Mesodermal cell (in vitro differentiated cells): ENCODE measurements at regions not wholly inside any gene's neighbourhood (a gene's known extent, or its start where the extent isn't known, plus 50 kb on each side); places are given as distances from the start of the nearest gene placed in this dataset.

Source experiments
- H3K27ac ChIP-seq: 2 replicates; pipeline ENCODE4 v1.7.0; 2013; ENCODE audit warnings: mild to moderate bottlenecking, low read depth, low read length, moderate library complexity; ENCODE audit not compliant: severe bottlenecking
- H3K36me3 ChIP-seq: 2 replicates; pipeline ENCODE4 v1.7.1; 2013; ENCODE audit warnings: mild to moderate bottlenecking, low read length, moderate library complexity; ENCODE audit not compliant: control insufficient read depth, insufficient read depth
- H3K4me1 ChIP-seq: one replicate; pipeline ENCODE4 v1.7.1; 2013; ENCODE audit warnings: mild to moderate bottlenecking, low read length; ENCODE audit not compliant: insufficient read depth, control insufficient read depth, poor library complexity, severe bottlenecking
- H3K4me3 ChIP-seq: 2 replicates; pipeline ENCODE4 v1.7.0; 2013; ENCODE audit warnings: low read length, control low read depth, mild to moderate bottlenecking; ENCODE audit not compliant: insufficient read depth, poor library complexity, severe bottlenecking; ENCODE audit errors: extremely low read depth
- H3K9me3 ChIP-seq: 2 replicates; pipeline ENCODE4 v1.7.1; 2013; ENCODE audit warnings: mild to moderate bottlenecking, low read length, moderate library complexity; ENCODE audit not compliant: control insufficient read depth
- WGBS, 2 experiments: methylation state at CpG; one replicate each; pipeline ENCODE4 v1.1.5; 2013; ENCODE audit warnings: missing lambda C conversion rate in 2 of 2; ENCODE audit not compliant: insufficient coverage in 2 of 2; 5-methylcytosine and 5-hydroxymethylcytosine counted together

DNA sequence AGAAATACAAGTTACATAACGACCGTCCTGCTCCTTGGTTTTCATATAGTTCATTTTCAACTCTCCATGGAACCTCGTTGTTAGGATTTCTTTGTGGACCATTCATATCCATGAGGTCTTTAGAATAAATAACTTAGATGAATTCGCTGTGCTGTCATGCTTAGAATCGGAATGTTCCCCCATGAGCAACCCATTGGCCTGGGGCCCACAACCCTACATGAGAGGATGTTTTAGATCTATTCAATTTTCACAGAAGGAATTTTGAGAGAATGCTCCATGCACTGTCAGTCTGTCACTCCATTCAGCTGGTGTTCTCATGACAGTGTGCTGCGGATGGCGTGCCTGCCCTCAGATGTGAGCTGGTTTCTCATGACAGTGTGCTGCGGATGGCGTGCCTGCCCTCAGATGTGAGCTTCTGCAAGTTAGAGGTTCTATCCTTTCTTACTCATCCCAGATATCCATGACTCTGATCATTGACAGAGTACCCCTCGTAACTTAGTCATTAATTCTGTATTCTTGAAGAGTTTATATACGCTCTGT lies 1193.1 kb downstream of the EFNB2 start:
- Histone ChIP-seq H3K36me3 (no peaks in the 10 kb centered on the region), H3K27ac (no peak overlapping the region), H3K4me3 (no peak overlapping the region), H3K4me1 (peaks cover 5% of the 10 kb centered on the region), H3K9me3 (no peaks in the 10 kb centered on the region)
- WGBS, 2 experiments, result 87 to 100% methylated on average over 6 to 8 of the region's 11 CpGs

DNA sequence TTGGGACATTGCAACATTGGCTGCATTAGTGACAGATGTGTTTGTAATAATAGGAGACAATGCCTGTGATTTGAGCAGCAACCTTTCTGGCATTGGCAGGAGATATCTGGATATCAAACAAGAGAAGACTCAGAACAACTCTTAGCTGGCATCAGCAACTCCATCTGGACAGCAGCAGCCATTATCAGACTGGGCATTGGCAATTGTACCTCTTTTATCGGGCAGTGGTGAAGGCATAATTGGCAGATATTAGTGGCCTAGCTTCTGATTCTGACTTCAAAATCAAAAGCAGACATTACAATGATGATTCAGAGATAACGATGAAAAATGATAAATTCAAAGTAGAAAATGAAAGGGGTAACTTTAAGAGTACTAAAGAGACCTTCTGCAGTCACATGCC lies 1193.7 kb downstream of the EFNB2 start:
- Histone ChIP-seq H3K4me3 (no peak overlapping the region), H3K4me1 (peaks cover 5% of the 10 kb centered on the region), H3K36me3 (no peaks in the 10 kb centered on the region), H3K27ac (no peak overlapping the region), H3K9me3 (no peaks in the 10 kb centered on the region)
- 88 to 100% methylated on average over 1 of the region's 2 CpGs for WGBS, 2 experiments

DNA sequence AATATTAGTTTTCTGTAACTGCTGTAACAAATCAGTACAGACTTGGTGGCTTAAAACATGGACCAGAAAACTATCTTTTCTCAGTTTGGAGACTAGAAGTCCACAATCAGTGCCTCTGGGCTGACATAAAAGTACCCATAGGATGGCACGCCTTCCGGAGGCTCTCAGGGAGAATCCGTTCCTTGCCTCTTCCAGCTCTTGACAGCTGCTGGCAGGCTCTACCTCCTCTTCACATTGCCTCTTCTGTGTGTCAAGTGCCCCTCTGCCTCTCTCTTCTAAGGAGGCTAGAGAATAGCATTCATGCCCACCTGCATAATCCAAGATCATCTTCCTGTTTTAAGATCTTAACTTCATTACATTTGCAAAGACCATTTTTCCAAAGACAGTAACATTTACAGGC lies 1194.2 kb downstream of the EFNB2 start:
- no peak overlapping the region for H3K4me3 ChIP-seq
- H3K4me1 ChIP-seq, result peaks cover 3% of the 10 kb centered on the region
- 93 to 97% methylated on average over 3 of the region's 3 CpGs for WGBS, 2 experiments

DNA sequence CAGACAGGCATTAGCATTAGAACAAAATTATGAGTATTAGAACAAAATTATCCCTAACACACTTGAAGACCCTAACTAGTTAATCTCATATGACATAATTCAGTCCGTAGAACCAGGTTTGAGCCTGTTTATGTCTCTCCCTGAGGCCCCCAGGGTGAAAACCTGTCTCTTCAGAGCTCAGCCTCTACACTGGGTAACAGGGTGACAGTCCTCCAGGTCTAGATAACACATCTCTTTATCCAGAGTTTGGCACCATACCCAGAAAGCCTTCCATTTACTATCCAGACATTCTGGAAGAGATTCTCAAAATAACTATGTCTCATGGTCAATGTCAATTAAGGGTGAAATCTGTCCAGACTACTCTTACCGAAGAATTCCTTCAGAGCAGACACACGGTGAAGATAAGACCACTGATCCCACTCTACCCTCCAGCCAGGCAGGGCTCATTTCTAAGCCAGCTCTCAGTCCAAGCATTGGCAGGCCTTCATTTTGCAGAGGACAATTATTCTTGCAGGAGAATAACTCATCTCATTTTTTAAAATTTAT lies 1195.3 kb downstream of the EFNB2 start:
- WGBS, 2 experiments, result 73 to 88% methylated on average over 3 of the region's 3 CpGs
- peak overlapping the region; percentile 36 for H3K27ac ChIP-seq
- H3K9me3 ChIP-seq, result peaks cover 5% of the 10 kb centered on the region
- no peak overlapping the region for H3K4me3 ChIP-seq
- no peaks in the 10 kb centered on the region for H3K36me3 ChIP-seq
- H3K4me1 ChIP-seq, result no peaks in the 10 kb centered on the region

More for the DNA sequence above, 1194.2 kb downstream of the EFNB2 start:
- H3K9me3 ChIP-seq, result no peaks in the 10 kb centered on the region
- no peak overlapping the region for H3K27ac ChIP-seq
- H3K36me3 ChIP-seq, result no peaks in the 10 kb centered on the region

DNA sequence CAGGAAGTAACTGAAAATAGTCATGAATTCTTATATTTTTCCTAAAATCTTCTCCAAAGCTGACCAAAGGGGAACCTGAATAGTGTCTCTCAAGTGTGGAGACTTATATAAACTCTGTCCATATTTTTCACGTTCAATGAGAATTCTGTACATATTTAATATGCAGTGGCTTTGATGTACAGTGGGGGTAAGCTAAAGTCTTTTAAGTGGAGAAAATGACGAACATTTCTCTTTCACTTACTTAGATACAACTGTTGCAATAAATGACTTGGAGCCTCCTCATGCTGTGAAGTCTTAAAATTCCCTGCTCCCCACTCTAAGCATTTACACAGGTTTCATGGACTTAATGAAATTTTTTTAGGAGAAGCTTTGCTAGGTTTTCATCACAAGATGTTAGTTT lies 1196.7 kb downstream of the EFNB2 start:
- Histone ChIP-seq H3K4me3 (no peak overlapping the region), H3K36me3 (no peaks in the 10 kb centered on the region), H3K4me1 (peaks cover 7% of the 10 kb centered on the region), H3K27ac (no peak overlapping the region), H3K9me3 (peaks cover 7% of the 10 kb centered on the region)
- WGBS, 2 experiments, result no CpG with 5 or more reads among the region's 2 CpGs

DNA sequence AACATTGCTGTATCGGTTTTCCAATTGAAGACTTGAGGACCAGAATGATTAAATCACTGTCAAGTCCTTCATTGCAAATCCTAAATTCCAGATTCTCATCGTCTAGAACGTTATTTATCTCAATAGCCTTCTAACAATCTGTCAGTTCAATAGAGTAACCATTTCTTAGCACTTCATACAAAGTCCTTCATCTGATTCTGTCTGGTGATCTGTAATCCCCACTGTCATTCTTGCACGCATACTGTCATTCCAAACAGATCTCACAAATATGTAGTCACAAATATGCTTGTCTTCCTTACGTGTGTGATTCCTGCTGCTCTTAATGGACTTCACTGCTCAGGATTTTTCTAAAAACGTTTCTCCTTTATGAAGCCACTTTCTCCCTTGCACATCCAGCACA lies 1197.5 kb downstream of the EFNB2 start:
- Histone ChIP-seq H3K27ac (no peak overlapping the region), H3K9me3 (peaks cover 7% of the 10 kb centered on the region), H3K4me3 (no peak overlapping the region), H3K36me3 (no peaks in the 10 kb centered on the region), H3K4me1 (peaks cover 7% of the 10 kb centered on the region)
- 86 to 90% methylated on average over 6 of the region's 6 CpGs for WGBS, 2 experiments

DNA sequence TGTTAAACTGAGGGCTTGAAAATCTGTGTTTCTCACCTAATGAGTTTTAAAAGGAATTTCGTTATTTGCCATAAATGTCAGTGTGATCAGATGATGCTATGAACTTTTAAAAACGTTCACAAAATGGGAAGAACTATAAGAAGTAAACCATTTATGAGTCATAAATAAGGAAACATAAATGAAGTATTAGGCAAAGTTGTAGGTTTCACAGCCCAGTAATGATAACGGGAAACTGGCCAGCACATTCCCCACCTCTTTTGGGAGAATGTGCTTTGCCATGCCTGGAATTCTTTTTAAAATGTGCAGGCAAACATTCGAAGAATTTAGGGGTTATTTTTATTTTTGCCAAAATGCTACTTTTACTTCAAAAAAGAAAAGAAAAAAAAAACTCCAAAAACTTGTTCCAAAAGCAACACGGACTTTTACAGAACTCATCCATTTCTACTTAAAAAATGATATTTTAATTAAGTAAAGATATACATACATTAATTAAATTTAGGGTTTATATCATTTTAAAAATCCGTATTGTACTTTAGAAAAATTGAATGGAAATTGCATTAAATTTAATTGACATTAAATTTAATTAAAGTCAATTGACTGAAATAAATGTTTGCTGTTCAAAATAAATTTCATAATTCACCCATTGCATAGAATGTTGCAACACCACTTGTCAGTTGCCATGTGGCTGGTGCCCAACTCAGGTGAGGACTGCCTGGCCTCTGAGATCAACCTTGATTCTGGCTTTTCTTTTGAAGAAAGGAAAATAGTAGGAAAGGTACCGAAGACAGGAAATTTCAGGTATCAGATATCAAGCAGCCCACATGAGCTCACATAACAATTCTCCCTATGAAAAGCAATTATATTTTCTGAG lies 1198.5 kb downstream of the EFNB2 start:
- no peaks in the 10 kb centered on the region for H3K36me3 ChIP-seq
- H3K4me1 ChIP-seq, result peaks cover 7% of the 10 kb centered on the region
- 75 to 80% methylated on average over 1 to 3 of the region's 7 CpGs for WGBS, 2 experiments
- peak overlapping the region; percentile 30 for H3K27ac ChIP-seq
- peaks cover 7% of the 10 kb centered on the region for H3K9me3 ChIP-seq
- H3K4me3 ChIP-seq, result no peak overlapping the region

DNA sequence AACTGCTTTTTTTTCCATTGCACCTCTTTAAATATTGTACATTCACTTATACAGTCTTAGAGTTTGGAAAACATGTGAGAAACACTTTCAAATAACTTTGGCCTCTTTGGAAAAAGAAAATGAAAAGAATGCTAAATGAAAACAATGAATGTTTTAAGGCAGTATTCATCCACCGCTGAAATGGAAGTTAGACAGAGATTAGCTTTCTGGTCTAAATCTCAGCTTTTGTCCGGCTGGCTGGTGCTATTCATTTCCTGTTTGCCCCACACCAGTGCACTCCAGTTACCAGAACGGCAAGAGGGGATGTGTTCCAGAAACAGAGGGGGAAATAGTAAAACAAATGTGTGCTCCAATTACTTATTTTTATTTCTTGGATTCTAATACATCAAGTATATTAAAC lies 1201.3 kb downstream of the EFNB2 start:
- Histone ChIP-seq H3K27ac (no peak overlapping the region), H3K36me3 (no peaks in the 10 kb centered on the region), H3K4me1 (peaks cover 7% of the 10 kb centered on the region), H3K4me3 (no peak overlapping the region), H3K9me3 (peaks cover 7% of the 10 kb centered on the region)
- 86 to 100% methylated on average over 1 of the region's 3 CpGs for WGBS, 2 experiments

DNA sequence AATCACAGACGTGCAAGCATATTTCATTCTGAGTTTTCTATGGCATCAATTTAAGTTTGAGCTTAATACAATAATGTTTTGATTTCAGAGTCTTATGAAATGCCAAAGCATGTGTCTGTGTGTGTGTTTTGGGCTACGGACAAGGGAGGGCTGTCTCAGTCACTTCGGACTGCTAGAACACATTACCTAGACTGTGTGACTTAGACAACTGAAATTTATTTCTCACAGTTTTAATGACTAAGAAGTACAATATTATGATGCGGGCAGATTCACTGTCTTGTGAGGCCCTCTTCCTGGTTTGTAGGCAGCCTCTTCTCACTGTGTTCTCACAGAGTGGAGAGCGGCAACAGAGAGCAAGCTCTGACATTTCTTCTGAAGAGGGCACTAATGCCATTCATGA lies 1202.0 kb downstream of the EFNB2 start:
- Histone ChIP-seq H3K27ac (no peak overlapping the region), H3K4me3 (no peak overlapping the region), H3K9me3 (peaks cover 7% of the 10 kb centered on the region), H3K36me3 (no peaks in the 10 kb centered on the region), H3K4me1 (peaks cover 7% of the 10 kb centered on the region)
- WGBS, 2 experiments, result 100% methylated on average over 1 to 2 of the region's 5 CpGs

DNA sequence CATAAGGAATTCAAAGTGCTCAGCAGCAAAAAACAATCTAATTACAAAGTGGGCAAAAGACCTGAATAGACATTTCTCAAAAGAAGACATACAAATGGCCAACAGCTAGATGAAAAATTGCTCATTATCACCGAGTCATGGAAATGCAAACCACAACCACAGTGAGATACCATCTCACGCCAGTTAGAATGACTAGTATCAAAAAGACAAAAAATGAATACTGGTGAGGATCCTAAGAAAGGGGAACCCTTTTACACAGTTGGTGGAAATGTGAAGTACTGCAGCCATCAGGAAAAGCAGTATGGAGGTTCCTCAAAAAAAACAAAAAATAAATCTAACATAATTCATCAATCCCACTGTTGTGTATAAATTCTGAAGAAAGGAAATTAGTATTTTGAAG lies 1206.1 kb downstream of the EFNB2 start:
- WGBS, 2 experiments, result 80% methylated on average over 1 of the region's 2 CpGs; no CpG with 5 or more reads in 1 of the 2 experiments

DNA sequence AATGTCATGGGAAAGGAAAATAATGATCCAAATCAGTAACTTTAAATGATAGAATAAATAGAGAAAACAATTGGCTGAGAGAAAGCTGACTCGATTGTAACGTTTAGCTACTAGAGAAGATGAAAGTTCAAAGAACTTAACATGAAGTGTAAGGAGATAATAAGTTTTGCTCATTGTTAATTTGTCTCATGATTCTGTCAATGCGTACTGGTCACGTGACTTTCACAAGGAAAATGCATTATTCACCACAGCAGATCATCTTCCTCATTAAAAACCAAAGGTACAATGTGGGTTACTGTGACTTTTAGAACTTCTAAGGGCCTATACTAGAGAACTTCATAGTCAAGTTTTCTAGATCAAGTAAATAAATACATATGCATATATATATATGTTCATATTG lies 1207.2 kb downstream of the EFNB2 start:
- H3K4me3 ChIP-seq, result no peak overlapping the region
- 95 to 100% methylated on average over 2 of the region's 4 CpGs for WGBS, 2 experiments
- H3K36me3 ChIP-seq, result no peaks in the 10 kb centered on the region
- H3K4me1 ChIP-seq, result no peaks in the 10 kb centered on the region
- H3K9me3 ChIP-seq, result no peaks in the 10 kb centered on the region
- H3K27ac ChIP-seq, result no peak overlapping the region

More for the DNA sequence above, 1206.1 kb downstream of the EFNB2 start:
- H3K27ac ChIP-seq, result no peak overlapping the region
- H3K36me3 ChIP-seq, result no peaks in the 10 kb centered on the region
- H3K4me3 ChIP-seq, result no peak overlapping the region
- no peaks in the 10 kb centered on the region for H3K9me3 ChIP-seq
- H3K4me1 ChIP-seq, result peaks cover 6% of the 10 kb centered on the region
